ENCODE measurements at regions not wholly inside any gene's neighbourhood (a gene's known extent, or its start where the extent isn't known, plus 50 kb on each side); places are given as distances from the start of the nearest gene placed in this dataset.

DNA sequence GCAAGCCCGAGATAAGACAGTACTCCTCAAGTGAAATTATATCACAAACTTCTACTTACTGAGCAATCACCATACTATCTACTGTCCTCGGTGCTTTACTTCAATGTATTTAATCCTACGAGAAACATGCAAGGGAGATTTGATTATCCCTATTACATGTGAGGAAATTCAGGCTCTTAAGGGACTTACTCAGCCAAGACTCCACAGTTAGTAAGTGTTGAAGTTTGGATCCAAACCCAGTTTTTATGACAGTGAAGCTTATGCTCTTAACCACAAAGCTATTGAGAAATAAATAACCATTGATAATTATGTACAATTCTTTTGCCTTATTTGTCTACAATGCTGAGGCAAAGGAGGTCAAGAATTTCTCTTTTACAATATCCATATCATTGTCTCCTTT is 672.9 kb upstream of the ACVR2A start:
- CTCF ChIA-PET: no interaction called here
- BruUV-seq (replicated peaks): no TSS peak

DNA sequence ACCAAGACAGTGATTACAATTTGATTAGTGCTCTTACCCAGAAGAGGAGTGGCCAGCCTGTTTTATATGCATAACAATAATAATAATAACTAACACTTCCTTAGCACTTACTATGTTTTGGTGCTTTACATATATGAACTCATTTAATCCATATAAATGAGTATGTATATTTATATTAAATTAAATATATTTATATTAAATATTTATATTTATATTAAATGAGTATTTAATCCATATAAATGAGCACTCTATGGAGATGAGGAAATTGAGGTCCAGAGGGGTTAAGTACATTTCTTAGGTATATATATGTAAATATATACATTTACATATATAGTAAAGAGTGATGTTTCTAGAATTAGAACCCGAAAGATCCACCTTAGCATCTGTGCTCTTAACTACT is 673.9 kb upstream of the ACVR2A start:
- no peaks in the 10 kb centered on the region for H3F3A ChIP-seq (ENCODE audit: insufficient read depth, low read depth)
- H3K9me2 ChIP-seq (ENCODE audit: insufficient read depth): no peaks in the 10 kb centered on the region
- H3K79me2 ChIP-seq (ENCODE audit: low read depth): no peaks in the 10 kb centered on the region
- CTCF ChIA-PET: no interaction called here
- TF ChIP-seq EZH2 (IDR thresholded peaks at IDR 0.05; ENCODE audit: low read depth): no peak
- TF ChIP-seq, protein P1, sequence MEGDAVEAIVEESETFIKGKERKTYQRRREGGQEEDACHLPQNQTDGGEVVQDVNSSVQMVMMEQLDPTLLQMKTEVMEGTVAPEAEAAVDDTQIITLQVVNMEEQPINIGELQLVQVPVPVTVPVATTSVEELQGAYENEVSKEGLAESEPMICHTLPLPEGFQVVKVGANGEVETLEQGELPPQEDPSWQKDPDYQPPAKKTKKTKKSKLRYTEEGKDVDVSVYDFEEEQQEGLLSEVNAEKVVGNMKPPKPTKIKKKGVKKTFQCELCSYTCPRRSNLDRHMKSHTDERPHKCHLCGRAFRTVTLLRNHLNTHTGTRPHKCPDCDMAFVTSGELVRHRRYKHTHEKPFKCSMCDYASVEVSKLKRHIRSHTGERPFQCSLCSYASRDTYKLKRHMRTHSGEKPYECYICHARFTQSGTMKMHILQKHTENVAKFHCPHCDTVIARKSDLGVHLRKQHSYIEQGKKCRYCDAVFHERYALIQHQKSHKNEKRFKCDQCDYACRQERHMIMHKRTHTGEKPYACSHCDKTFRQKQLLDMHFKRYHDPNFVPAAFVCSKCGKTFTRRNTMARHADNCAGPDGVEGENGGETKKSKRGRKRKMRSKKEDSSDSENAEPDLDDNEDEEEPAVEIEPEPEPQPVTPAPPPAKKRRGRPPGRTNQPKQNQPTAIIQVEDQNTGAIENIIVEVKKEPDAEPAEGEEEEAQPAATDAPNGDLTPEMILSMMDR (conservative IDR thresholded peaks at IDR 0.05): no peak
- no TSS peak for BruUV-seq (replicated peaks)
- H3K27ac ChIP-seq: no peak overlapping the region
- no peak for DNase-seq
- H3K36me3 ChIP-seq (ENCODE audit: low read depth): no peaks in the 10 kb centered on the region
- no peaks in the 10 kb centered on the region for H3K9me3 ChIP-seq (ENCODE audit: insufficient read depth, low read depth)
- no peaks in the 10 kb centered on the region for H3K27me3 ChIP-seq (ENCODE audit: insufficient read depth, low read depth)
- no peaks in the 10 kb centered on the region for H4K20me1 ChIP-seq (ENCODE audit: insufficient read depth)
- H2AFZ ChIP-seq: no peak overlapping the region
- no peaks in the 10 kb centered on the region for H3K4me1 ChIP-seq (replicated peaks; ENCODE audit: insufficient read depth)
- H3K4me3 ChIP-seq: no peak overlapping the region
- POLR2A ChIA-PET (ENCODE audit: unreplicated experiment): no interaction called here
- H3K4me2 ChIP-seq: no peak overlapping the region
- intact Hi-C loops (cut with micrococcal nuclease; ENCODE audit: unreplicated experiment): no loop called here

More for the DNA sequence above, 672.9 kb upstream of the ACVR2A start:
- H3K4me3 ChIP-seq: no peak overlapping the region
- H3K4me1 ChIP-seq (replicated peaks; ENCODE audit: insufficient read depth): peaks cover 1% of the 10 kb centered on the region
- no peak overlapping the region for H3K27ac ChIP-seq
- DNase-seq: no peak
- no peaks in the 10 kb centered on the region for H3K9me2 ChIP-seq (ENCODE audit: insufficient read depth)
- no peaks in the 10 kb centered on the region for H4K20me1 ChIP-seq (ENCODE audit: insufficient read depth)
- H3K36me3 ChIP-seq (ENCODE audit: low read depth): no peaks in the 10 kb centered on the region
- no peaks in the 10 kb centered on the region for H3K79me2 ChIP-seq (ENCODE audit: low read depth)
- no peak overlapping the region for H2AFZ ChIP-seq
- intact Hi-C loops (cut with micrococcal nuclease; ENCODE audit: unreplicated experiment): no loop called here
- POLR2A ChIA-PET (ENCODE audit: unreplicated experiment): no interaction called here
- H3K9me3 ChIP-seq (ENCODE audit: insufficient read depth, low read depth): no peaks in the 10 kb centered on the region
- no peaks in the 10 kb centered on the region for H3K27me3 ChIP-seq (ENCODE audit: insufficient read depth, low read depth)
- no peak for TF ChIP-seq EZH2 (IDR thresholded peaks at IDR 0.05; ENCODE audit: low read depth)
- TF ChIP-seq, protein P1 (conservative IDR thresholded peaks at IDR 0.05): no peak
- H3K4me2 ChIP-seq: no peak overlapping the region
- H3F3A ChIP-seq (ENCODE audit: insufficient read depth, low read depth): no peaks in the 10 kb centered on the region; the same call in 1 of the 2 replicates

DNA sequence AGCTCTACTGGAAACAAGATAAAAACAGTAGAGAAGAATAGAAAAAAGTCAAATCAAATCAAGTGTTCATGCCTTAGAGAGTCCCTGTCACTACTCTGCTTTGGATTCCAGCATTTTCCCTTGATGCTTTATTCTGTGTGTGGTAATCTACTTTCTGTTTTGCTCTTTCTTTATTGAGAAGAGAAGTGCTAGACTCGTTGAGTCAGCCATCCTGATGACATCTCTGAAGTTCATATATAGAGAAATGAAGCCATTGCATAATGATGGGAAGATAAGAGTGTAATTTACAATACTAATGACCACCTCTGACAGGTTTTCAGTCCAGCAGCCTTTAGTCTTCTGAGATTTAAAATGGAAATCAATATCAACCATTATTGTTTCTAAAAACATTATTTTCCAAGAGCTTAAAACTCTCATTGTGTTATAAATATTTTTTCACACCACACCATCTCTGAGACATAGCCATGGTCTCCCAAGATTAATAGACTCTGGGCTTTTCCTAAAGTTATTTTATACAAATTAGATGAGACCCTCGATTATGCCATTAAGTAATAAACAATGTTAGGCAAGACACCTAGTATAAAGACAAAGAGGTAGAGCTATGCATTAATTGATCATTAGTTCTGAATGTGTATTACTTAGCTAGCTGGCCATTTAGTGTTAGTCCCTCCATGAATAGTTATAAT is 679.0 kb upstream of the ACVR2A start:
- no TSS peak for BruUV-seq (replicated peaks)
- intact Hi-C loops (cut with micrococcal nuclease; ENCODE audit: unreplicated experiment): no loop called here
- Histone ChIP-seq H3F3A (ENCODE audit: insufficient read depth, low read depth) (no peaks in the 10 kb centered on the region), H3K4me1 (replicated peaks; ENCODE audit: insufficient read depth) (no peaks in the 10 kb centered on the region), H3K4me2 (no peak overlapping the region), H3K9me2 (ENCODE audit: insufficient read depth) (no peaks in the 10 kb centered on the region), H3K36me3 (ENCODE audit: low read depth) (no peaks in the 10 kb centered on the region), H4K20me1 (ENCODE audit: insufficient read depth) (no peaks in the 10 kb centered on the region), H3K27ac (no peak overlapping the region), H3K4me3 (no peak overlapping the region), H3K9me3 (ENCODE audit: insufficient read depth, low read depth) (no peaks in the 10 kb centered on the region), H2AFZ (no peak overlapping the region), H3K27me3 (ENCODE audit: insufficient read depth, low read depth) (no peaks in the 10 kb centered on the region), H3K79me2 (ENCODE audit: low read depth) (no peaks in the 10 kb centered on the region)
- no peak for DNase-seq
- TF ChIP-seq, protein P1 (conservative IDR thresholded peaks at IDR 0.05): no peak
- no peak for TF ChIP-seq EZH2 (IDR thresholded peaks at IDR 0.05; ENCODE audit: low read depth)
- POLR2A ChIA-PET (ENCODE audit: unreplicated experiment): no interaction called here
- CTCF ChIA-PET: no interaction called here
